CD14-positive monocyte (primary cell): ENCODE measurements at regions not wholly inside any gene's neighbourhood (a gene's known extent, or its start where the extent isn't known, plus 50 kb on each side); places are given as distances from the start of the nearest gene placed in this dataset.

Source experiments
- DNase-seq, 3 donors: peaks; one replicate each; pipeline ENCODE4 v3.0.0-alpha.2; 2011 to 2022
- H2AFZ ChIP-seq: 2 replicates; pipeline ENCODE4 v1.6.0; 2012; ENCODE audit warnings: mild to moderate bottlenecking, low read depth, low read length, inconsistent platforms; ENCODE audit not compliant: insufficient read depth, poor library complexity, severe bottlenecking
- H3K27ac ChIP-seq, 2 donors: 1 replicate in 1 of 2; 2 replicates in 1 of 2; pipeline ENCODE4 v1.5.1; 2012 to 2013; ENCODE audit warnings: low read length in 2 of 2, control low read depth in 1 of 2, inconsistent platforms in 1 of 2, low read depth in 1 of 2, mild to moderate bottlenecking in 1 of 2
- H3K27me3 ChIP-seq, 2 donors: one replicate each; pipeline versions ENCODE4 v1.6.0 to v1.6.1; 2011 to 2013; ENCODE audit warnings: low read length in 2 of 2; ENCODE audit not compliant: control insufficient read depth in 2 of 2, insufficient read depth in 2 of 2
- H3K36me3 ChIP-seq, 2 donors: replicated peaks in 1 of 2; 1 replicate in 1 of 2; 2 replicates in 1 of 2; pipeline versions ENCODE4 v1.5.1 to v1.6.1; 2012 to 2013; ENCODE audit warnings: low read length in 2 of 2, control low read depth in 1 of 2, inconsistent platforms in 1 of 2, mild to moderate bottlenecking in 1 of 2; ENCODE audit not compliant: insufficient read depth in 2 of 2, control insufficient read depth in 1 of 2
- H3K4me1 ChIP-seq, 2 donors: 1 replicate in 1 of 2; 2 replicates in 1 of 2; pipeline versions ENCODE4 v1.5.1 to v1.6.1; 2012 to 2013; ENCODE audit warnings: low read length in 2 of 2, control low read depth in 1 of 2, inconsistent platforms in 1 of 2, mild to moderate bottlenecking in 1 of 2, moderate library complexity in 1 of 2; ENCODE audit not compliant: insufficient read depth in 2 of 2, control insufficient read depth in 1 of 2
- H3K4me2 ChIP-seq: replicated peaks from 2 replicates; pipeline ENCODE3; 2012; ENCODE audit warnings: low read length, moderate library complexity, mild to moderate bottlenecking; ENCODE audit not compliant: poor library complexity, severe bottlenecking; ENCODE audit errors: extremely low read depth
- H3K4me3 ChIP-seq, 3 experiments: fragments of 200-600 bp in 1 of 3; sonication (generic) in 1 of 3; replicated peaks in 1 of 3; 1 replicate in 2 of 3; 2 replicates in 1 of 3; pipeline ENCODE4 v1.5.1; 2011 to 2013; ENCODE audit warnings: low read length in 3 of 3, mild to moderate bottlenecking in 3 of 3, control low read depth in 2 of 3, low read depth in 2 of 3, inconsistent platforms in 1 of 3, moderate library complexity in 1 of 3
- H3K79me2 ChIP-seq: 2 replicates; pipeline ENCODE4 v1.6.0; 2012; ENCODE audit warnings: mild to moderate bottlenecking, control low read depth, inconsistent platforms, low read length, moderate library complexity; ENCODE audit not compliant: insufficient read depth
- H3K9ac ChIP-seq: 2 replicates; pipeline ENCODE4 v1.6.0; 2017; ENCODE audit warnings: low read length, mild to moderate bottlenecking; ENCODE audit not compliant: insufficient read depth, poor library complexity, severe bottlenecking
- H3K9me3 ChIP-seq, 2 donors: replicated peaks in 1 of 2; 1 replicate in 1 of 2; 2 replicates in 1 of 2; pipeline versions ENCODE4 v1.5.1 to v1.6.1; 2012 to 2013; ENCODE audit warnings: low read length in 2 of 2, control low read depth in 1 of 2; ENCODE audit not compliant: control insufficient read depth in 1 of 2, insufficient read depth in 1 of 2
- H4K20me1 ChIP-seq: 2 replicates; pipeline ENCODE4 v1.6.0; 2012; ENCODE audit warnings: mild to moderate bottlenecking, low read length, control low read depth, moderate library complexity; ENCODE audit not compliant: insufficient read depth
- H3K27ac Mint-ChIP-seq, 7 donors: one replicate each; pipeline ENCODE4 v1.8.0; 2020; ENCODE audit warnings: mild to moderate bottlenecking in 7 of 7, mixed read lengths in 7 of 7, moderate library complexity in 6 of 7, inconsistent platforms in 2 of 7
- H3K27me3 Mint-ChIP-seq, 3 donors: one replicate each; pipeline ENCODE4 v1.8.0; 2021 to 2022; ENCODE audit warnings: low read depth in 3 of 3, mild to moderate bottlenecking in 3 of 3, mixed read lengths in 3 of 3, moderate library complexity in 3 of 3, inconsistent platforms in 1 of 3
- H3K36me3 Mint-ChIP-seq, 2 donors: one replicate each; pipeline ENCODE4 v1.8.0; 2020; ENCODE audit warnings: mixed read lengths in 2 of 2, inconsistent platforms in 1 of 2, mild to moderate bottlenecking in 1 of 2
- H3K4me1 Mint-ChIP-seq: one replicate; pipeline ENCODE4 v1.8.0; 2020; ENCODE audit warnings: mild to moderate bottlenecking, mixed read lengths
- H3K4me3 Mint-ChIP-seq, 2 donors: one replicate each; pipeline ENCODE4 v1.8.0; 2020; ENCODE audit warnings: mild to moderate bottlenecking in 2 of 2, mixed read lengths in 2 of 2, moderate library complexity in 1 of 2
- H3K9me3 Mint-ChIP-seq, 7 donors: one replicate each; pipeline ENCODE4 v1.8.0; 2020 to 2022; ENCODE audit warnings: mixed read lengths in 7 of 7, mild to moderate bottlenecking in 6 of 7, moderate library complexity in 6 of 7, inconsistent platforms in 2 of 7
- CTCF ChIP-seq: fragments of 200-600 bp; IDR thresholded peaks from one replicate; pipeline ENCODE4 v1.8.0; 2022; ENCODE audit warnings: antibody characterized with exemption, mild to moderate bottlenecking
- WGBS: methylation state at CpG from one replicate; pipeline ENCODE4 v1.1.5; 2013; ENCODE audit warnings: missing lambda C conversion rate; ENCODE audit not compliant: insufficient coverage; 5-methylcytosine and 5-hydroxymethylcytosine counted together
- intact Hi-C, 2 donors: fragments of 100-400 bp; cut with micrococcal nuclease; formaldehyde crosslinking; loops; one replicate each; pipeline versions ENCODE4 v1.15.0 to v1.15.1; 2023

DNA sequence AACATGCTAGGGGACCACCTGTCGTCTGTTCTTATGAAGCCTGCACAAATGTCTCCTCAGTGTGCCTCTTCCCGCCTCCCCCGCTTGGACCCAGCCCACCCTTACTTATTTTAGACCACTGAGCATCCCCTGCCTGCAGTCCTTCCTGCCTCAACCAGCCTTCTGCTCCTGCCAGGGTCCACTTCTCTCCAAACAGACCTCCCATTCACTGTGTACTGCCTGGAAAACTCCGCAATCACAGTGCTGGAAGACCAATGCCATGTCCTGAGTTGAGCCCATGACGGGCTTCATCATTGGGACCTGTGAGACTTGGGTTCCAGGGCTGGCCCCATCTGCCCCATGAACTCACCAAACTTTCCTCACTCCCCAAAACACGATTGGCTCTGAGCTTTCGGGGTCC, 309.4 kb downstream of the IRX1 start:
- DNase-seq = no peak
- intact Hi-C loops = no loop called here
- H3K36me3 Mint-ChIP-seq = no peaks in the 10 kb centered on the region
- H3K4me3 Mint-ChIP-seq = no peak overlapping the region
- Histone ChIP-seq H3K4me1 (no peaks in the 10 kb centered on the region), H3K79me2 (no peaks in the 10 kb centered on the region), H2AFZ (no peak overlapping the region), H3K27ac (no peak overlapping the region), H3K9me3 (peaks cover 5 to 19% of the 10 kb centered on the region in 2 donors), H3K9ac (no peak overlapping the region), H3K4me2 (no peak overlapping the region), H3K4me3 (no peak overlapping the region), H3K27me3 (no peaks in the 10 kb centered on the region), H4K20me1 (no peaks in the 10 kb centered on the region), H3K36me3 (no peaks in the 10 kb centered on the region)
- 90% methylated on average over 5 of the region's 7 CpGs for WGBS
- peaks cover 0 to 3% (median 2%) of the 10 kb centered on the region in 3 donors for H3K27me3 Mint-ChIP-seq
- TF ChIP-seq CTCF = no peak
- H3K9me3 Mint-ChIP-seq = peaks cover 3 to 17% (median 10%) of the 10 kb centered on the region in 7 donors
- no peaks in the 10 kb centered on the region for H3K4me1 Mint-ChIP-seq
- H3K27ac Mint-ChIP-seq = no peak overlapping the region

- H4K20me1 ChIP-seq = no peaks in the 10 kb centered on the region
- no peak overlapping the region for H2AFZ ChIP-seq
- H3K4me3 ChIP-seq = no peak overlapping the region
- no peak overlapping the region for H3K4me2 ChIP-seq
- Mint-ChIP-seq H3K27ac (no peak overlapping the region), H3K36me3 (no peaks in the 10 kb centered on the region), H3K9me3 (peaks cover 3 to 17% (median 10%) of the 10 kb centered on the region in 7 donors), H3K27me3 (peaks cover 0 to 3% (median 2%) of the 10 kb centered on the region in 3 donors), H3K4me3 (no peak overlapping the region), H3K4me1 (no peaks in the 10 kb centered on the region)
- no peaks in the 10 kb centered on the region for H3K27me3 ChIP-seq
- H3K36me3 ChIP-seq = no peaks in the 10 kb centered on the region
- intact Hi-C loops = no loop called here
- no peak for TF ChIP-seq CTCF
- H3K9me3 ChIP-seq = peaks cover 5 to 19% of the 10 kb centered on the region in 2 donors
- H3K9ac ChIP-seq = no peak overlapping the region
- WGBS = 91% methylated on average over 2 of the region's 3 CpGs
- H3K79me2 ChIP-seq = no peaks in the 10 kb centered on the region
- H3K4me1 ChIP-seq = no peaks in the 10 kb centered on the region
- no peak overlapping the region for H3K27ac ChIP-seq
- no peak for DNase-seq
Observed at GRCh38 chr5:3905521-3905920, 309.9 kb downstream of the IRX1 start.
